H9 (cell line): ENCODE measurements at regions not wholly inside any gene's neighbourhood (a gene's known extent, or its start where the extent isn't known, plus 50 kb on each side); places are given as distances from the start of the nearest gene placed in this dataset.

Experiments
- DNase-seq: peaks from one replicate; pipeline ENCODE4 v3.0.0-alpha.2; 2017
- H2AFZ ChIP-seq: one replicate; pipeline ENCODE4 v1.6.1; 2013; ENCODE audit warnings: mild to moderate bottlenecking, low read length, control low read depth, moderate library complexity
- H2AK5ac ChIP-seq: 2 replicates; pipeline ENCODE4 v1.6.1; 2013; ENCODE audit warnings: low read length, control low read depth, mixed read lengths; ENCODE audit not compliant: insufficient read length
- H2BK120ac ChIP-seq: one replicate; pipeline ENCODE4 v1.6.1; 2013; ENCODE audit warnings: low read depth, mild to moderate bottlenecking, low read length, control low read depth, inconsistent platforms; ENCODE audit not compliant: poor library complexity, severe bottlenecking
- H2BK12ac ChIP-seq: 2 replicates; pipeline ENCODE4 v1.6.1; 2013; ENCODE audit warnings: low read length, control low read depth, mixed read lengths, low read depth; ENCODE audit not compliant: insufficient read length
- H2BK15ac ChIP-seq: 2 replicates; pipeline ENCODE4 v1.6.1; 2013; ENCODE audit warnings: low read depth, low read length, control low read depth
- H2BK20ac ChIP-seq: one replicate; pipeline ENCODE4 v1.6.1; 2013; ENCODE audit warnings: low read depth, mild to moderate bottlenecking, low read length, control low read depth, inconsistent platforms; ENCODE audit not compliant: poor library complexity, severe bottlenecking
- H2BK5ac ChIP-seq: 2 replicates; pipeline ENCODE4 v1.6.1; 2013; ENCODE audit warnings: low read length, control low read depth, mixed read lengths; ENCODE audit not compliant: insufficient read length
- H3K14ac ChIP-seq: 2 replicates; pipeline ENCODE4 v1.6.1; 2013; ENCODE audit warnings: low read length, control low read depth; ENCODE audit not compliant: insufficient read depth
- H3K18ac ChIP-seq: 2 replicates; pipeline ENCODE4 v1.6.1; 2013; ENCODE audit warnings: low read depth, mild to moderate bottlenecking, mixed read lengths, low read length, control low read depth; ENCODE audit not compliant: insufficient read length
- H3K23ac ChIP-seq: 2 replicates; pipeline ENCODE4 v1.6.1; 2013; ENCODE audit warnings: low read length, control low read depth, mixed read lengths, low read depth; ENCODE audit not compliant: insufficient read length
- H3K23me2 ChIP-seq: 2 replicates; pipeline ENCODE4 v1.6.1; 2013; ENCODE audit warnings: low read depth, mild to moderate bottlenecking, mixed read lengths, low read length, control low read depth; ENCODE audit not compliant: insufficient read length, poor library complexity, severe bottlenecking
- H3K27ac ChIP-seq: 2 replicates; pipeline ENCODE4 v1.5.1; 2013; ENCODE audit warnings: low read length, control low read depth, mixed read lengths, low read depth; ENCODE audit not compliant: insufficient read length
- H3K27me3 ChIP-seq: 2 replicates; pipeline ENCODE4 v1.6.1; 2013; ENCODE audit warnings: low read length, control low read depth, inconsistent platforms; ENCODE audit not compliant: insufficient read depth
- H3K4ac ChIP-seq: 2 replicates; pipeline ENCODE4 v1.6.1; 2013; ENCODE audit warnings: low read depth, mild to moderate bottlenecking, control low read depth, inconsistent platforms, low read length, moderate library complexity
- H3K4me1 ChIP-seq: 2 replicates; pipeline ENCODE4 v1.6.1; 2013; ENCODE audit warnings: low read length, control low read depth, inconsistent platforms; ENCODE audit not compliant: insufficient read depth
- H3K4me2 ChIP-seq: 2 replicates; pipeline ENCODE4 v1.6.1; 2013; ENCODE audit warnings: low read length, control low read depth, mixed read lengths; ENCODE audit not compliant: insufficient read length, insufficient read depth
- H3K56ac ChIP-seq: 2 replicates; pipeline ENCODE4 v1.6.1; 2013; ENCODE audit warnings: low read depth, mild to moderate bottlenecking, mixed read lengths, low read length, control low read depth; ENCODE audit not compliant: insufficient read length
- H3K79me1 ChIP-seq: 2 replicates; pipeline ENCODE4 v1.6.1; 2013; ENCODE audit warnings: low read depth, mild to moderate bottlenecking, moderate library complexity, low read length, control low read depth, inconsistent platforms; ENCODE audit not compliant: insufficient read depth, poor library complexity, severe bottlenecking
- H3K79me2 ChIP-seq: 2 replicates; pipeline ENCODE4 v1.6.1; 2013; ENCODE audit warnings: low read length, control low read depth, inconsistent platforms; ENCODE audit not compliant: insufficient read depth
- H3K9ac ChIP-seq: 2 replicates; pipeline ENCODE4 v1.6.1; 2013; ENCODE audit warnings: low read length, control low read depth, mixed read lengths; ENCODE audit not compliant: insufficient read length; ENCODE audit errors: extremely low read depth
- H3K9me3 ChIP-seq: one replicate; pipeline ENCODE4 v1.6.1; 2013; ENCODE audit warnings: low read depth, low read length, inconsistent platforms; ENCODE audit not compliant: control insufficient read depth
- H3T11ph ChIP-seq: one replicate; pipeline ENCODE4 v1.6.1; 2013; ENCODE audit warnings: mild to moderate bottlenecking, low read length, control low read depth, inconsistent platforms
- H4K20me1 ChIP-seq: one replicate; pipeline ENCODE4 v1.6.1; 2013; ENCODE audit not compliant: control insufficient read depth, insufficient read length, insufficient read depth
- H4K5ac ChIP-seq: 2 replicates; pipeline ENCODE4 v1.6.1; 2013; ENCODE audit warnings: low read depth, mild to moderate bottlenecking, mixed read lengths, low read length, control low read depth; ENCODE audit not compliant: insufficient read length
- H4K8ac ChIP-seq: replicated peaks from 2 replicates; pipeline ENCODE4 v1.6.1; 2013; ENCODE audit warnings: low read length, control low read depth, mixed read lengths, low read depth; ENCODE audit not compliant: insufficient read length
- H4K91ac ChIP-seq: 2 replicates; pipeline ENCODE4 v1.6.1; 2013; ENCODE audit warnings: low read depth, mild to moderate bottlenecking, moderate library complexity, mixed read lengths, low read length, control low read depth; ENCODE audit not compliant: insufficient read length
- H3K27ac Mint-ChIP-seq, 3 experiments: 2 replicates in 2 of 3; 3 replicates in 1 of 3; pipeline ENCODE4 v1.8.0; 2020 to 2021; ENCODE audit warnings: mixed read lengths in 3 of 3, mild to moderate bottlenecking in 1 of 3, moderate library complexity in 1 of 3
- H3K27me3 Mint-ChIP-seq: 2 replicates; pipeline ENCODE4 v1.8.0; 2021; ENCODE audit warnings: low read depth, mild to moderate bottlenecking, moderate library complexity, mixed read lengths
- H3K36me3 Mint-ChIP-seq, 3 experiments: 2 replicates in 2 of 3; 3 replicates in 1 of 3; pipeline ENCODE4 v1.8.0; 2020 to 2021; ENCODE audit warnings: low read depth in 3 of 3, mixed read lengths in 3 of 3; ENCODE audit not compliant: insufficient read depth in 1 of 3
- H3K4me1 Mint-ChIP-seq, 2 experiments: 2 replicates each; pipeline ENCODE4 v1.8.0; 2020; ENCODE audit warnings: mixed read lengths in 2 of 2
- H3K4me3 Mint-ChIP-seq, 2 experiments: 2 replicates in 1 of 2; 3 replicates in 1 of 2; pipeline ENCODE4 v1.8.0; 2020 to 2021; ENCODE audit warnings: mild to moderate bottlenecking in 2 of 2, mixed read lengths in 2 of 2, moderate library complexity in 1 of 2
- H3K9me3 Mint-ChIP-seq, 2 experiments: 2 replicates in 1 of 2; 3 replicates in 1 of 2; pipeline ENCODE4 v1.8.0; 2020; ENCODE audit warnings: mild to moderate bottlenecking in 2 of 2, mixed read lengths in 2 of 2, moderate library complexity in 1 of 2
- CTCF ChIP-seq: fragments of 200-600 bp; sonication (generic); conservative IDR thresholded peaks from 3 replicates; pipeline ENCODE4 v1.8.0; 2021; ENCODE audit warnings: antibody characterized with exemption, mild to moderate bottlenecking
- WGBS: extraction: QIAGEN DNeasy Blood & Tissue Kit; methylation state at CpG from one replicate; pipeline ENCODE4 v1.1.7; 2013; ENCODE audit warnings: missing lambda C conversion rate, low lambda C conversion rate, mixed read lengths; ENCODE audit not compliant: insufficient read length; ENCODE audit errors: extremely low coverage; 5-methylcytosine and 5-hydroxymethylcytosine counted together

- Histone ChIP-seq H3K23me2 (no peaks in the 10 kb centered on the region), H3K4me1 (no peaks in the 10 kb centered on the region), H2AFZ (no peak overlapping the region), H3K18ac (no peak overlapping the region), H2BK5ac (no peak overlapping the region), H3K9me3 (no peaks in the 10 kb centered on the region), H4K8ac (no peak overlapping the region), H3K56ac (no peak overlapping the region), H3K4ac (no peak overlapping the region), H3K4me2 (no peak overlapping the region), H4K91ac (no peak overlapping the region), H4K5ac (no peak overlapping the region), H3K14ac (no peak overlapping the region), H3K27me3 (no peaks in the 10 kb centered on the region; the same call in 1 of the 2 replicates), H3K23ac (no peak overlapping the region), H3T11ph (no peak overlapping the region), H3K27ac (no peak overlapping the region), H2BK120ac (no peak overlapping the region), H2AK5ac (no peak overlapping the region), H4K20me1 (no peaks in the 10 kb centered on the region), H2BK12ac (no peak overlapping the region), H3K79me2 (no peaks in the 10 kb centered on the region), H3K79me1 (no peaks in the 10 kb centered on the region), H3K9ac (no peak overlapping the region), H2BK20ac (no peak overlapping the region), H2BK15ac (no peak overlapping the region)
- Mint-ChIP-seq H3K4me3 (no peak overlapping the region), H3K27me3 (peaks cover 22% of the 10 kb centered on the region), H3K27ac (no peak overlapping the region), H3K9me3 (no peaks in the 10 kb centered on the region), H3K36me3 (no peaks in the 10 kb centered on the region), H3K4me1 (peaks cover 28 to 32% of the 10 kb centered on the region in 2 experiments)
- no CpG with 5 or more reads among the region's 3 CpGs for WGBS
- no peak for TF ChIP-seq CTCF
- no peak for DNase-seq
Measured at GRCh38 chr4:159010100-159010499, 92.8 kb upstream of the RAPGEF2 start.
